Left renal pelvis (tissue), 4 donors: ENCODE measurements at regions not wholly inside any gene's neighbourhood (a gene's known extent, or its start where the extent isn't known, plus 50 kb on each side); places are given as distances from the start of the nearest gene placed in this dataset.

Experiments
- DNase-seq, 4 donors: peaks; one replicate each; pipeline ENCODE4 v3.0.0-alpha.2; 2013; ENCODE audit warnings: low read depth in 4 of 4, low spot score in 3 of 4

- peak in 1 of 4 donors; percentile 71 for DNase-seq
These were observed 114.2 kb upstream of the SERTAD2 start for GRCh38 chr2:64767670-64768468.

GRCh38 chr2:64768491-64769005, 114.8 kb upstream of the SERTAD2 start:
- peak in 1 of 4 donors; percentile 41 for DNase-seq

- no peak for DNase-seq
These were observed 115.8 kb upstream of the SERTAD2 start for GRCh38 chr2:64769392-64770044.

GRCh38 chr2:64770137-64770780, 116.5 kb upstream of the SERTAD2 start:
- DNase-seq: no peak

- DNase-seq: no peak
These were observed 117.1 kb upstream of the SERTAD2 start for GRCh38 chr2:64770781-64771334.

- no peak for DNase-seq
These were observed 118.0 kb upstream of the SERTAD2 start for GRCh38 chr2:64771737-64772136.

GRCh38 chr2:64773461-64774118, 119.9 kb upstream of the SERTAD2 start:
- no peak for DNase-seq

GRCh38 chr2:64777841-64778240, 124.1 kb upstream of the SERTAD2 start:
- no peak for DNase-seq

GRCh38 chr2:64779117-64779690, 125.5 kb upstream of the SERTAD2 start:
- DNase-seq: no peak

GRCh38 chr2:64780041-64780440, 126.3 kb upstream of the SERTAD2 start:
- no peak for DNase-seq

GRCh38 chr2:64781711-64782390, 128.1 kb upstream of the SERTAD2 start:
- DNase-seq: no peak

GRCh38 chr2:64784168-64785061, 130.7 kb upstream of the SERTAD2 start:
- no peak for DNase-seq

- no peak for DNase-seq
These were observed 131.5 kb upstream of the SERTAD2 start for GRCh38 chr2:64785245-64785644.

GRCh38 chr2:64786343-64787018, 132.8 kb upstream of the SERTAD2 start:
- DNase-seq: no peak

- no peak for DNase-seq
These were observed 133.3 kb upstream of the SERTAD2 start for GRCh38 chr2:64787019-64787365.

- no peak for DNase-seq
These were observed 134.0 kb upstream of the SERTAD2 start for GRCh38 chr2:64787698-64788097.

- DNase-seq: no peak
These were observed 136.0 kb upstream of the SERTAD2 start for GRCh38 chr2:64789466-64790320.
